Activated CD4-positive, alpha-beta T cell treated with anti-CD3 and anti-CD28 coated beads, Interleukin-2, amount 50 U/mL, for 48 hours (primary cell): ENCODE measurements at regions not wholly inside any gene's neighbourhood (a gene's known extent, or its start where the extent isn't known, plus 50 kb on each side); places are given as distances from the start of the nearest gene placed in this dataset.
"Not testable (repeated sequence)": the region's sequence is repeated elsewhere in the genome, so short reads cannot be mapped to it uniquely, and the experiment has no call there.

Source experiments
- DNase-seq, 2 experiments: peaks; one replicate each; pipeline ENCODE4 v3.0.0-alpha.2; 2020

- DNase-seq: no peak
Observed at GRCh38 chr6:170146640-170147039, 144.2 kb downstream of the DLL1 start.

- DNase-seq: not testable (repeated sequence)
Observed at GRCh38 chr6:170146131-170146530, 144.7 kb downstream of the DLL1 start.

- peak; percentile 21 to 29 for DNase-seq
Observed at GRCh38 chr6:170145716-170146115, 145.2 kb downstream of the DLL1 start.

- DNase-seq: no peak
Observed at GRCh38 chr6:170145272-170145592, 145.6 kb downstream of the DLL1 start.

- DNase-seq: no peak
Observed at GRCh38 chr6:170144571-170145271, 146.2 kb downstream of the DLL1 start.

GRCh38 chr6:170143401-170144150, 147.3 kb downstream of the DLL1 start:
- no peak for DNase-seq

GRCh38 chr6:170142559-170142958, 148.3 kb downstream of the DLL1 start:
- DNase-seq: no peak

GRCh38 chr6:170141061-170141460, 149.8 kb downstream of the DLL1 start:
- not testable (repeated sequence) for DNase-seq

- DNase-seq: no peak
Observed at GRCh38 chr6:170140129-170140528, 150.7 kb downstream of the DLL1 start.

GRCh38 chr6:170139531-170139930, 151.3 kb downstream of the DLL1 start:
- DNase-seq: no peak

- DNase-seq: not testable (repeated sequence)
Observed at GRCh38 chr6:170139046-170139445, 151.8 kb downstream of the DLL1 start.

- DNase-seq: no peak
Observed at GRCh38 chr6:170137911-170138910, 152.7 kb downstream of the DLL1 start.

- no peak for DNase-seq
Observed at GRCh38 chr6:170137176-170137891, 153.5 kb downstream of the DLL1 start.

GRCh38 chr6:170136541-170137175, 154.2 kb downstream of the DLL1 start:
- no peak for DNase-seq

GRCh38 chr6:170135821-170136471, 154.9 kb downstream of the DLL1 start:
- no peak for DNase-seq

- no peak for DNase-seq
Observed at GRCh38 chr6:170135461-170135820, 155.4 kb downstream of the DLL1 start.

- no peak for DNase-seq
Observed at GRCh38 chr6:170134471-170135440, 156.1 kb downstream of the DLL1 start.

- DNase-seq: no peak
Observed at GRCh38 chr6:170134031-170134470, 156.8 kb downstream of the DLL1 start.

- DNase-seq: no peak
Observed at GRCh38 chr6:170132561-170132991, 158.3 kb downstream of the DLL1 start.

GRCh38 chr6:170132011-170132521, 158.8 kb downstream of the DLL1 start:
- no peak for DNase-seq
